A673 (cell line): ENCODE measurements at regions not wholly inside any gene's neighbourhood (a gene's known extent, or its start where the extent isn't known, plus 50 kb on each side); places are given as distances from the start of the nearest gene placed in this dataset.
A peak's percentile ranks its signal among the peaks of the same experiment; 100 is the strongest.

ENCODE experiments used
- BruUV-seq: library from RNA; stranded (reverse); fragments of 400-500 nt; replicated peaks from 2 replicates; lab custom pipeline; 2021; lab: Mats Ljungman, UMichigan
- CTCF ChIA-PET: fragments of 300-600 bp; sonication (Branson Sonifier 250); formaldehyde crosslinking; loops from one replicate; lab custom pipeline; 2022; ENCODE audit warnings: antibody characterized with exemption; lab: Charles Lee
- POLR2A ChIA-PET: fragments of 300-600 bp; sonication (Branson Sonifier 250); formaldehyde crosslinking; loops from one replicate; lab custom pipeline; 2022; ENCODE audit warnings: antibody characterized with exemption; ENCODE audit not compliant: low non-redundant PET; lab: Charles Lee
- DNase-seq: peaks from one replicate; pipeline ENCODE4 v3.0.0-alpha.2; 2015; ENCODE audit warnings: low spot score
- H3K27ac ChIP-seq: fragments of 200-600 bp; sonication (generic); 2 replicates; pipeline ENCODE4 v1.5.1; 2016; ENCODE audit warnings: mixed run types, low read depth, mild to moderate bottlenecking, mixed read lengths, antibody characterized with exemption, low read length; ENCODE audit not compliant: poor library complexity, severe bottlenecking
- H3K27me3 ChIP-seq: fragments of 200-600 bp; sonication (generic); replicated peaks from 2 replicates; pipeline ENCODE4 v1.6.1; 2017; ENCODE audit warnings: mixed run types, low read depth, mild to moderate bottlenecking, mixed read lengths, antibody characterized with exemption, low read length; ENCODE audit not compliant: insufficient read depth, poor library complexity
- H3K36me3 ChIP-seq: fragments of 200-600 bp; sonication (generic); 2 replicates; pipeline ENCODE4 v1.6.1; 2016; ENCODE audit warnings: mixed run types, mild to moderate bottlenecking, mixed read lengths, antibody characterized with exemption, low read length; ENCODE audit not compliant: insufficient read depth, poor library complexity, severe bottlenecking
- H3K4me1 ChIP-seq: fragments of 200-600 bp; sonication (generic); 2 replicates; pipeline ENCODE4 v1.6.1; 2017; ENCODE audit warnings: mixed run types, mild to moderate bottlenecking, mixed read lengths, antibody characterized with exemption, low read length; ENCODE audit not compliant: insufficient read depth, poor library complexity, severe bottlenecking
- H3K4me3 ChIP-seq: fragments of 200-600 bp; sonication (generic); 2 replicates; pipeline ENCODE4 v1.5.1; 2016; ENCODE audit warnings: low read depth, mixed run types, mild to moderate bottlenecking, mixed read lengths, low read length; ENCODE audit not compliant: poor library complexity, severe bottlenecking
- H3K9me3 ChIP-seq: fragments of 200-600 bp; sonication (generic); 2 replicates; pipeline ENCODE4 v1.6.1; 2016; ENCODE audit warnings: mixed run types, low read depth, mild to moderate bottlenecking, mixed read lengths, antibody characterized with exemption, low read length; ENCODE audit not compliant: poor library complexity, severe bottlenecking
- CTCF ChIP-seq: fragments of 300-800, 200-600 bp; sonication (generic); conservative IDR thresholded peaks from 2 replicates; pipeline ENCODE4 v1.5.1; 2017; ENCODE audit warnings: low read depth, mild to moderate bottlenecking, antibody characterized with exemption, low read length, moderate library complexity, mixed read lengths
- EZH2 ChIP-seq: fragments of 200-600 bp; sonication (generic); IDR thresholded peaks from 2 replicates; pipeline ENCODE4 v1.6.1; 2017; ENCODE audit warnings: borderline replicate concordance, low read depth, mild to moderate bottlenecking, mixed read lengths, antibody characterized with exemption, low read length; ENCODE audit not compliant: poor library complexity, severe bottlenecking
- intact Hi-C: fragments of 100-400 bp; cut with micrococcal nuclease; formaldehyde crosslinking; loops from one replicate; pipeline ENCODE4 v1.10.0; 2022; ENCODE audit not compliant: unreplicated experiment

GRCh38 chr14:71550367-71550766, 381.9 kb upstream of the RGS6 start:
- Histone ChIP-seq H3K4me3 (no peak overlapping the region), H3K9me3 (no peaks in the 10 kb centered on the region), H3K36me3 (no peaks in the 10 kb centered on the region), H3K4me1 (peaks cover 4% of the 10 kb centered on the region), H3K27ac (no peak overlapping the region), H3K27me3 (no peaks in the 10 kb centered on the region)
- ChIA-PET POLR2A (no interaction called here), CTCF (no interaction called here)
- DNase-seq, result no peak
- no TSS peak for BruUV-seq
- TF ChIP-seq EZH2 (no peak), CTCF (no peak)
- intact Hi-C loops, result no loop called here

GRCh38 chr14:71551291-71551950, 380.8 kb upstream of the RGS6 start:
- no peak for DNase-seq
- Histone ChIP-seq H3K27me3 (no peaks in the 10 kb centered on the region), H3K4me3 (no peak overlapping the region), H3K27ac (no peak overlapping the region), H3K9me3 (no peaks in the 10 kb centered on the region), H3K36me3 (no peaks in the 10 kb centered on the region), H3K4me1 (peaks cover 14% of the 10 kb centered on the region)
- ChIA-PET CTCF (no interaction called here), POLR2A (no interaction called here)
- BruUV-seq, result no TSS peak
- intact Hi-C loops, result no loop called here
- TF ChIP-seq EZH2 (no peak), CTCF (no peak)

GRCh38 chr14:71552809-71553208, 379.4 kb upstream of the RGS6 start:
- no peak for DNase-seq
- Histone ChIP-seq H3K4me3 (no peak overlapping the region), H3K4me1 (peaks cover 15% of the 10 kb centered on the region), H3K27me3 (no peaks in the 10 kb centered on the region), H3K36me3 (no peaks in the 10 kb centered on the region), H3K27ac (no peak overlapping the region), H3K9me3 (no peaks in the 10 kb centered on the region)
- ChIA-PET CTCF (no interaction called here), POLR2A (no interaction called here)
- no TSS peak for BruUV-seq
- intact Hi-C loops, result no loop called here
- TF ChIP-seq CTCF, result peak; percentile 29; the same call in 1 of the 2 replicates
- TF ChIP-seq EZH2, result no peak
